ENCODE measurements at regions not wholly inside any gene's neighbourhood (a gene's known extent, or its start where the extent isn't known, plus 50 kb on each side); places are given as distances from the start of the nearest gene placed in this dataset.

DNA sequence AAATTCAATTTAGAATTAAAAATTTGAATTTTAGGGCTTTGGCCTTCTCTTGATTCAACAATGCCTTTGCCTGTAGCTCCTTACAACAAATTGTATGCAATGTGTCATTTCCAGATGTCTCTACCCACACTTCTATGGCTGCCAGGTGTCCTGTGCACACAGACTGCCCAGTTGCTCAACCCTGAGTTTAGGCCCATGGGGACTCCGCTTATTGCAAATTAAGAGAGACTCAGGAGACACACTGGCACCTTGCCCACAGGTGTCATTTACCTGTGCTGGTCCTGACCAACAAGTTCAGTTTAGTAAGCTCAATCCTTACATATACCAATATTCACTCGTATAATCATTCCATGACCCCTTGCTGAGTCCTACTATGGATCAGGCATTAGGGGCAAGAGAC lies 236.1 kb downstream of the OMA1 start:
- H3K27me3 ChIP-seq (ENCODE audit: low read length), result no peaks in the 10 kb centered on the region
- no peaks in the 10 kb centered on the region for H3K9me3 ChIP-seq (ENCODE audit: low read length)
- no peak overlapping the region for H2AFZ ChIP-seq (ENCODE audit: low read length)
- ChIA-PET CTCF (no interaction called here), POLR2A (ENCODE audit: unreplicated experiment) (no interaction called here)
- H3K4me1 ChIP-seq (ENCODE audit: insufficient read depth, low read length), result no peaks in the 10 kb centered on the region
- no peak overlapping the region for H3K9ac ChIP-seq (ENCODE audit: low read length)
- H4K20me1 ChIP-seq (ENCODE audit: low read length), result no peaks in the 10 kb centered on the region
- H3F3A ChIP-seq (ENCODE audit: low read length, unreplicated experiment), result no peaks in the 10 kb centered on the region
- TF ChIP-seq, protein P1, sequence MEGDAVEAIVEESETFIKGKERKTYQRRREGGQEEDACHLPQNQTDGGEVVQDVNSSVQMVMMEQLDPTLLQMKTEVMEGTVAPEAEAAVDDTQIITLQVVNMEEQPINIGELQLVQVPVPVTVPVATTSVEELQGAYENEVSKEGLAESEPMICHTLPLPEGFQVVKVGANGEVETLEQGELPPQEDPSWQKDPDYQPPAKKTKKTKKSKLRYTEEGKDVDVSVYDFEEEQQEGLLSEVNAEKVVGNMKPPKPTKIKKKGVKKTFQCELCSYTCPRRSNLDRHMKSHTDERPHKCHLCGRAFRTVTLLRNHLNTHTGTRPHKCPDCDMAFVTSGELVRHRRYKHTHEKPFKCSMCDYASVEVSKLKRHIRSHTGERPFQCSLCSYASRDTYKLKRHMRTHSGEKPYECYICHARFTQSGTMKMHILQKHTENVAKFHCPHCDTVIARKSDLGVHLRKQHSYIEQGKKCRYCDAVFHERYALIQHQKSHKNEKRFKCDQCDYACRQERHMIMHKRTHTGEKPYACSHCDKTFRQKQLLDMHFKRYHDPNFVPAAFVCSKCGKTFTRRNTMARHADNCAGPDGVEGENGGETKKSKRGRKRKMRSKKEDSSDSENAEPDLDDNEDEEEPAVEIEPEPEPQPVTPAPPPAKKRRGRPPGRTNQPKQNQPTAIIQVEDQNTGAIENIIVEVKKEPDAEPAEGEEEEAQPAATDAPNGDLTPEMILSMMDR (conservative IDR thresholded peaks at IDR 0.05; ENCODE audit: low read depth, low read length), result no peak
- TF ChIP-seq EZH2 (IDR thresholded peaks at IDR 0.05; ENCODE audit: low read length, unreplicated experiment) (no peak), EZH2phosphoT487 (IDR thresholded peaks at IDR 0.05; ENCODE audit: borderline replicate concordance, low read length) (no peak)
- BruUV-seq (replicated peaks), result no TSS peak
- H3K27ac ChIP-seq (ENCODE audit: low read length), result no peak overlapping the region
- H3K79me2 ChIP-seq (ENCODE audit: low read length), result no peaks in the 10 kb centered on the region
- no peaks in the 10 kb centered on the region for H3K9me2 ChIP-seq (replicated peaks; ENCODE audit: low read length)
- no peak for DNase-seq
- no peak overlapping the region for H3K4me2 ChIP-seq (ENCODE audit: low read length)
- intact Hi-C loops (cut with micrococcal nuclease), result no loop called here
- no peak overlapping the region for H3K4me3 ChIP-seq (ENCODE audit: low read length)
- ATAC-seq, result no peak
- no peaks in the 10 kb centered on the region for H3K36me3 ChIP-seq (ENCODE audit: low read depth, low read length)

GRCh38 chr1:58308206-58308605 lies 238.3 kb downstream of the OMA1 start:
- ATAC-seq, result no peak; the same call in 1 of the 2 replicates
- Histone ChIP-seq H3F3A (ENCODE audit: low read length, unreplicated experiment) (no peaks in the 10 kb centered on the region), H3K9me3 (ENCODE audit: low read length) (no peaks in the 10 kb centered on the region), H3K4me3 (ENCODE audit: low read length) (no peak overlapping the region), H3K27me3 (ENCODE audit: low read length) (no peaks in the 10 kb centered on the region), H3K9ac (ENCODE audit: low read length) (no peak overlapping the region), H2AFZ (ENCODE audit: low read length) (no peak overlapping the region), H3K4me1 (ENCODE audit: insufficient read depth, low read length) (no peaks in the 10 kb centered on the region), H3K36me3 (ENCODE audit: low read depth, low read length) (no peaks in the 10 kb centered on the region), H3K27ac (ENCODE audit: low read length) (no peak overlapping the region), H3K4me2 (ENCODE audit: low read length) (no peak overlapping the region), H3K79me2 (ENCODE audit: low read length) (no peaks in the 10 kb centered on the region), H3K9me2 (replicated peaks; ENCODE audit: low read length) (no peaks in the 10 kb centered on the region), H4K20me1 (ENCODE audit: low read length) (no peaks in the 10 kb centered on the region)
- CTCF ChIA-PET, result no interaction called here
- BruUV-seq (replicated peaks), result no TSS peak
- intact Hi-C loops (cut with micrococcal nuclease), result no loop called here
- TF ChIP-seq, protein P1 (conservative IDR thresholded peaks at IDR 0.05; ENCODE audit: low read depth, low read length), result no peak
- TF ChIP-seq EZH2 (IDR thresholded peaks at IDR 0.05; ENCODE audit: low read length, unreplicated experiment) (no peak), EZH2phosphoT487 (IDR thresholded peaks at IDR 0.05; ENCODE audit: borderline replicate concordance, low read length) (no peak)
- POLR2A ChIA-PET (ENCODE audit: unreplicated experiment), result no interaction called here
- peak; percentile 11 for DNase-seq

DNA sequence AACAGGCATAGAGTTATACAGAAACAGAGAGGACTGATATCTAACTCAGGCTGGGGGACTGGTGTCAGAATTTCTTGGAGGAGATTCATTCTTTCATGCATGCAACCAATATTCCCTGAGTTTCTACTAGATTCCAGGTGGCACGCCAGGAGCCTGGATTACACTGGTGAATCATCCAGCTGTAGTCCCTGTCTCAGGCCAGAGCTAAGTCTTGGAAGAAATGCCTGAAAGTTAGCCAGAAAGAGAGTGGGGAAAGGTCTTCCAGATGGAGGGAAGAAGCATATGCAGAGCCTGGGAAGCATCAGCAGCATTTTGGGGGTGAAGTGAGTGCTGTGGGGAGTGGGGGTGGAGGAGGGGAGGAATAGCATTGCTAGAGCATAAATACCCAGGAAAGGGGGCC lies 239.1 kb downstream of the OMA1 start:
- Histone ChIP-seq H3K4me1 (ENCODE audit: insufficient read depth, low read length) (no peaks in the 10 kb centered on the region), H2AFZ (ENCODE audit: low read length) (no peak overlapping the region), H3K9me3 (ENCODE audit: low read length) (no peaks in the 10 kb centered on the region), H3F3A (ENCODE audit: low read length, unreplicated experiment) (no peaks in the 10 kb centered on the region), H3K9me2 (replicated peaks; ENCODE audit: low read length) (no peaks in the 10 kb centered on the region), H3K79me2 (ENCODE audit: low read length) (no peaks in the 10 kb centered on the region), H4K20me1 (ENCODE audit: low read length) (no peaks in the 10 kb centered on the region), H3K36me3 (ENCODE audit: low read depth, low read length) (no peaks in the 10 kb centered on the region), H3K27me3 (ENCODE audit: low read length) (no peaks in the 10 kb centered on the region), H3K4me3 (ENCODE audit: low read length) (no peak overlapping the region), H3K9ac (ENCODE audit: low read length) (no peak overlapping the region), H3K4me2 (ENCODE audit: low read length) (no peak overlapping the region), H3K27ac (ENCODE audit: low read length) (no peak overlapping the region)
- no peak for DNase-seq
- TF ChIP-seq EZH2 (IDR thresholded peaks at IDR 0.05; ENCODE audit: low read length, unreplicated experiment) (no peak), EZH2phosphoT487 (IDR thresholded peaks at IDR 0.05; ENCODE audit: borderline replicate concordance, low read length) (no peak)
- TF ChIP-seq, protein P1 (conservative IDR thresholded peaks at IDR 0.05; ENCODE audit: low read depth, low read length), result no peak
- POLR2A ChIA-PET (ENCODE audit: unreplicated experiment), result no interaction called here
- no peak for ATAC-seq
- CTCF ChIA-PET, result no interaction called here
- no TSS peak for BruUV-seq (replicated peaks)
- intact Hi-C loops (cut with micrococcal nuclease), result no loop called here

All from PC-3 (cell line).